K562 (cell line): ENCODE measurements at regions not wholly inside any gene's neighbourhood (a gene's known extent, or its start where the extent isn't known, plus 50 kb on each side); places are given as distances from the start of the nearest gene placed in this dataset.
"Not testable (repeated sequence)": the region's sequence is repeated elsewhere in the genome, so short reads cannot be mapped to it uniquely, and the experiment has no call there.

ENCODE experiments used
- ATAC-seq: fragments of 200-7000 bp; cut with Tn5 transposase; 3 replicates; pipeline ENCODE4 v1.9.1; 2020; ENCODE audit warnings: moderate library complexity
- BruUV-seq: library from RNA; stranded (reverse); fragments of 400-500 nt; replicated peaks from 2 replicates; lab custom pipeline; 2021; lab: Mats Ljungman, UMichigan
- CTCF ChIA-PET: fragments of 300-600 bp; formaldehyde crosslinking; extraction: SDS; loops from one replicate; lab custom pipeline; 2021; ENCODE audit warnings: low intra/inter-chr PET ratio; lab: Yijun Ruan, JAX
- POLR2A ChIA-PET: fragments of 300-600, 350-650 bp; sonication (Branson Sonifier 250); formaldehyde crosslinking; extraction: SDS; loops from one replicate; lab custom pipeline; 2021; ENCODE audit warnings: antibody characterized with exemption, inconsistent platforms; lab: Yijun Ruan, JAX
- DNase-seq, 4 experiments: peaks; one replicate each; pipeline versions ENCODE4 v3.0.0 to v3.0.0-alpha.2; 2011 to 2018; ENCODE audit warnings: low spot score in 3 of 4, mixed read lengths in 3 of 4; ENCODE audit errors: extremely low read depth in 1 of 4
- FAIRE-seq: peaks from 2 replicates; lab custom pipeline; 2011; peaks lifted over from hg19 to GRCh38; lab: Jason Lieb, UNC
- H2AFZ ChIP-seq: 2 replicates; pipeline ENCODE4 v1.6.0; 2011; ENCODE audit warnings: low read depth, low read length, control low read depth, inconsistent platforms
- H3K27ac ChIP-seq: fragments of 200-600 bp; 3 replicates; pipeline ENCODE4 v1.8.0; 2011; ENCODE audit warnings: low read depth, mild to moderate bottlenecking, control low read depth, inconsistent platforms, low read length, moderate library complexity, mixed read lengths; ENCODE audit errors: extremely low read depth
- H3K27me3 ChIP-seq, 2 experiments: fragments of 300-600 bp in 1 of 2; 2 replicates in 1 of 2; 3 replicates in 1 of 2; pipeline versions ENCODE4 v1.6.0 to v1.8.0; 2011; ENCODE audit warnings: inconsistent platforms in 2 of 2, low read length in 2 of 2, mild to moderate bottlenecking in 1 of 2, mixed read lengths in 1 of 2, moderate library complexity in 1 of 2; ENCODE audit not compliant: control insufficient read depth in 2 of 2, insufficient read depth in 2 of 2
- H3K36me3 ChIP-seq: fragments of 300-600 bp; 3 replicates; pipeline ENCODE4 v1.8.0; 2011; ENCODE audit warnings: mild to moderate bottlenecking, low read length, inconsistent platforms; ENCODE audit not compliant: control insufficient read depth, insufficient read depth
- H3K4me1 ChIP-seq, 2 experiments: fragments of 200-600 bp in 1 of 2; replicated peaks in 1 of 2; 2 replicates in 1 of 2; 3 replicates in 1 of 2; pipeline versions ENCODE4 v1.5.1 to v1.8.0; 2011; ENCODE audit warnings: inconsistent platforms in 2 of 2, low read length in 2 of 2, mild to moderate bottlenecking in 1 of 2, mixed read lengths in 1 of 2, moderate library complexity in 1 of 2; ENCODE audit not compliant: control insufficient read depth in 2 of 2, insufficient read depth in 2 of 2
- H3K4me2 ChIP-seq: 2 replicates; pipeline ENCODE4 v1.6.1; 2011; ENCODE audit warnings: low read length, control low read depth, inconsistent platforms, mixed read lengths; ENCODE audit not compliant: insufficient read depth
- H3K4me3 ChIP-seq: fragments of 200-600 bp; sonication (generic), shearing (Covaris generic); 2 replicates; pipeline ENCODE4 v1.5.1; 2016; ENCODE audit warnings: control low read depth, inconsistent platforms
- H3K79me2 ChIP-seq: fragments of 200-600 bp; 3 replicates; pipeline ENCODE4 v1.8.0; 2011; ENCODE audit warnings: low read length, inconsistent platforms; ENCODE audit not compliant: control insufficient read depth, insufficient read depth
- H3K9ac ChIP-seq, 2 experiments: 2 replicates each; pipeline versions ENCODE4 v1.6.0 to v1.6.1; 2011; ENCODE audit warnings: low read depth in 2 of 2, low read length in 2 of 2, control low read depth in 1 of 2, inconsistent platforms in 1 of 2, mild to moderate bottlenecking in 1 of 2, mixed read lengths in 1 of 2; ENCODE audit not compliant: insufficient read depth in 1 of 2
- H3K9me1 ChIP-seq: one replicate; pipeline ENCODE4 v1.6.0; 2011; ENCODE audit warnings: inconsistent platforms, mild to moderate bottlenecking, low read length, moderate library complexity; ENCODE audit not compliant: control insufficient read depth, insufficient read depth
- H3K9me3 ChIP-seq: replicated peaks from 2 replicates; pipeline ENCODE4 v1.5.1; 2011; ENCODE audit warnings: low read depth, low read length, inconsistent platforms; ENCODE audit not compliant: control insufficient read depth, insufficient read depth
- H4K20me1 ChIP-seq: replicated peaks from 2 replicates; pipeline ENCODE4 v1.6.1; 2011; ENCODE audit warnings: low read length, inconsistent platforms, mixed read lengths; ENCODE audit not compliant: control insufficient read depth, insufficient read depth
- ILF3 ChIP-seq: fragments of 450-650 bp; IDR thresholded peaks from 2 replicates; pipeline ENCODE4 v1.6.1; 2018; ENCODE audit warnings: antibody characterized with exemption, mild to moderate bottlenecking, moderate library complexity, borderline replicate concordance
- WGBS: fragments of 100-300 bp; shearing (Covaris generic); methylation state at CpG from one replicate; pipeline ENCODE4 v1.1.6; 2016; ENCODE audit warnings: low coverage, mixed read lengths; ENCODE audit not compliant: insufficient coverage; ENCODE audit errors: missing lambda C conversion rate; 5-methylcytosine and 5-hydroxymethylcytosine counted together
- in situ Hi-C: fragments of 300-500 bp; cut with MboI; formaldehyde crosslinking; loops from 4 replicates; pipeline ENCODE4 v1.15.0; 2018; ENCODE audit warnings: inconsistent platforms, mixed read lengths
- intact Hi-C: fragments of 100-400 bp; cut with micrococcal nuclease; formaldehyde crosslinking; loops from 2 replicates; pipeline ENCODE4 v1.14.2; 2022

- no peaks in the 10 kb centered on the region for H3K36me3 ChIP-seq
- H3K9me1 ChIP-seq: no peaks in the 10 kb centered on the region
- H3K4me1 ChIP-seq: no peaks in the 10 kb centered on the region; a peak in 1 of 5 replicates
- no peak overlapping the region for H2AFZ ChIP-seq
- BruUV-seq: no TSS peak
- H4K20me1 ChIP-seq: no peaks in the 10 kb centered on the region
- ChIA-PET CTCF (no interaction called here), POLR2A (no interaction called here)
- no peak for DNase-seq
- intact Hi-C loops (no loop called here), in situ Hi-C loops (no loop called here)
- H3K27ac ChIP-seq: no peak overlapping the region
- WGBS: 0% methylated on average over 3 of the region's 3 CpGs
- H3K9me3 ChIP-seq: no peaks in the 10 kb centered on the region
- H3K27me3 ChIP-seq: no peaks in the 10 kb centered on the region
- H3K4me2 ChIP-seq: no peak overlapping the region
- no peak overlapping the region for H3K9ac ChIP-seq
- no peak for ATAC-seq
- TF ChIP-seq ILF3: no peak
- no peaks in the 10 kb centered on the region for H3K79me2 ChIP-seq
- H3K4me3 ChIP-seq: no peak overlapping the region
- FAIRE-seq: no peak
Observed at GRCh38 chrX:38494239-38494823, 67.0 kb upstream of the TSPAN7 start.

GRCh38 chrX:38499658-38500057 lies 61.7 kb upstream of the TSPAN7 start:
- H4K20me1 ChIP-seq, H3K4me2 ChIP-seq, intact Hi-C loops, H3K79me2 ChIP-seq, H3K27ac ChIP-seq, H3K9me1 ChIP-seq, BruUV-seq, H3K4me3 ChIP-seq, ATAC-seq, H3K9ac ChIP-seq, POLR2A ChIA-PET, DNase-seq, H3K36me3 ChIP-seq, H2AFZ ChIP-seq, H3K9me3 ChIP-seq, CTCF ChIA-PET, FAIRE-seq, H3K4me1 ChIP-seq, H3K27me3 ChIP-seq, in situ Hi-C loops: not testable (repeated sequence)
- 0% methylated on average over 3 of the region's 3 CpGs for WGBS
